CD4-positive, alpha-beta T cell treated with Interleukin-17A for 1 hour (primary cell): ENCODE measurements at regions not wholly inside any gene's neighbourhood (a gene's known extent, or its start where the extent isn't known, plus 50 kb on each side); places are given as distances from the start of the nearest gene placed in this dataset.

Source experiments
- DNase-seq: peaks from one replicate; pipeline ENCODE4 v3.0.0-alpha.2; 2020

- DNase-seq, result no peak
Measured at GRCh38 chr1:239840790-239841189, 250.9 kb upstream of the FMN2 start.

- no peak for DNase-seq
Measured at GRCh38 chr1:239841631-239842030, 250.1 kb upstream of the FMN2 start.

- no peak for DNase-seq
Measured at GRCh38 chr1:239843541-239843940, 248.1 kb upstream of the FMN2 start.

GRCh38 chr1:239844833-239845232, 246.8 kb upstream of the FMN2 start:
- no peak for DNase-seq

GRCh38 chr1:239854922-239855321, 236.8 kb upstream of the FMN2 start:
- no peak for DNase-seq

GRCh38 chr1:239856067-239856466, 235.6 kb upstream of the FMN2 start:
- no peak for DNase-seq

- DNase-seq, result no peak
Measured at GRCh38 chr1:239856924-239857323, 234.8 kb upstream of the FMN2 start.

GRCh38 chr1:239858057-239858456, 233.6 kb upstream of the FMN2 start:
- DNase-seq, result no peak

- DNase-seq, result no peak
Measured at GRCh38 chr1:239858529-239858928, 233.2 kb upstream of the FMN2 start.

- no peak for DNase-seq
Measured at GRCh38 chr1:239861985-239862384, 229.7 kb upstream of the FMN2 start.

GRCh38 chr1:239868058-239868832, 223.4 kb upstream of the FMN2 start:
- DNase-seq, result no peak

- DNase-seq, result no peak
Measured at GRCh38 chr1:239870194-239870593, 221.5 kb upstream of the FMN2 start.

GRCh38 chr1:239872626-239873025, 219.1 kb upstream of the FMN2 start:
- DNase-seq, result no peak

GRCh38 chr1:239874831-239875230, 216.9 kb upstream of the FMN2 start:
- no peak for DNase-seq

GRCh38 chr1:239879321-239880170, 212.1 kb upstream of the FMN2 start:
- DNase-seq, result no peak

GRCh38 chr1:239882967-239883366, 208.7 kb upstream of the FMN2 start:
- no peak for DNase-seq

- DNase-seq, result no peak
Measured at GRCh38 chr1:239884796-239885195, 206.9 kb upstream of the FMN2 start.

GRCh38 chr1:239886266-239886665, 205.4 kb upstream of the FMN2 start:
- DNase-seq, result no peak

GRCh38 chr1:239888639-239889038, 203.0 kb upstream of the FMN2 start:
- DNase-seq, result no peak

- DNase-seq, result no peak
Measured at GRCh38 chr1:239891621-239892358, 199.9 kb upstream of the FMN2 start.

GRCh38 chr1:239892602-239893001, 199.1 kb upstream of the FMN2 start:
- no peak for DNase-seq

GRCh38 chr1:239893127-239893731, 198.5 kb upstream of the FMN2 start:
- no peak for DNase-seq

GRCh38 chr1:239896569-239896968, 195.1 kb upstream of the FMN2 start:
- no peak for DNase-seq
